GM12872 (cell line): ENCODE measurements at regions not wholly inside any gene's neighbourhood (a gene's known extent, or its start where the extent isn't known, plus 50 kb on each side); places are given as distances from the start of the nearest gene placed in this dataset.

Experiments
- CTCF ChIP-seq: IDR thresholded peaks from 3 replicates; pipeline ENCODE4 v1.5.1; 2011; ENCODE audit warnings: low read depth, mild to moderate bottlenecking, low read length, moderate library complexity; ENCODE audit not compliant: insufficient read depth

GRCh38 chr20:11448554-11448953 lies 469.1 kb upstream of the BTBD3 start:
- TF ChIP-seq CTCF, result no peak

- TF ChIP-seq CTCF, result no peak
Measured at GRCh38 chr20:11451793-11452291, 465.9 kb upstream of the BTBD3 start.

- no peak for TF ChIP-seq CTCF
Measured at GRCh38 chr20:11452326-11452725, 465.4 kb upstream of the BTBD3 start.

- TF ChIP-seq CTCF, result no peak
Measured at GRCh38 chr20:11453430-11453829, 464.3 kb upstream of the BTBD3 start.

GRCh38 chr20:11454966-11455799 lies 462.5 kb upstream of the BTBD3 start:
- TF ChIP-seq CTCF, result no peak

GRCh38 chr20:11457488-11457887 lies 460.2 kb upstream of the BTBD3 start:
- no peak for TF ChIP-seq CTCF

GRCh38 chr20:11459090-11459890 lies 458.4 kb upstream of the BTBD3 start:
- no peak for TF ChIP-seq CTCF
